Fibroblast of lung (primary cell): ENCODE measurements at regions not wholly inside any gene's neighbourhood (a gene's known extent, or its start where the extent isn't known, plus 50 kb on each side); places are given as distances from the start of the nearest gene placed in this dataset.

Experiments
- EZH2 ChIP-seq: IDR thresholded peaks from 2 replicates; pipeline ENCODE4 v1.5.1; 2012; ENCODE audit warnings: low read length, control low read depth, mild to moderate bottlenecking; ENCODE audit errors: missing control alignments
- TF ChIP-seq, protein P1 (sequence below), 2 donors: IDR thresholded peaks in 1 of 2; conservative IDR thresholded peaks in 1 of 2; 1 replicate in 1 of 2; 2 replicates in 1 of 2; pipeline ENCODE4 v1.5.1; 2011 to 2012; ENCODE audit warnings: low read length in 2 of 2, control low read depth in 1 of 2, inconsistent platforms in 1 of 2, low read depth in 1 of 2, mild to moderate bottlenecking in 1 of 2

- no peak for TF ChIP-seq EZH2
- TF ChIP-seq, protein P1, sequence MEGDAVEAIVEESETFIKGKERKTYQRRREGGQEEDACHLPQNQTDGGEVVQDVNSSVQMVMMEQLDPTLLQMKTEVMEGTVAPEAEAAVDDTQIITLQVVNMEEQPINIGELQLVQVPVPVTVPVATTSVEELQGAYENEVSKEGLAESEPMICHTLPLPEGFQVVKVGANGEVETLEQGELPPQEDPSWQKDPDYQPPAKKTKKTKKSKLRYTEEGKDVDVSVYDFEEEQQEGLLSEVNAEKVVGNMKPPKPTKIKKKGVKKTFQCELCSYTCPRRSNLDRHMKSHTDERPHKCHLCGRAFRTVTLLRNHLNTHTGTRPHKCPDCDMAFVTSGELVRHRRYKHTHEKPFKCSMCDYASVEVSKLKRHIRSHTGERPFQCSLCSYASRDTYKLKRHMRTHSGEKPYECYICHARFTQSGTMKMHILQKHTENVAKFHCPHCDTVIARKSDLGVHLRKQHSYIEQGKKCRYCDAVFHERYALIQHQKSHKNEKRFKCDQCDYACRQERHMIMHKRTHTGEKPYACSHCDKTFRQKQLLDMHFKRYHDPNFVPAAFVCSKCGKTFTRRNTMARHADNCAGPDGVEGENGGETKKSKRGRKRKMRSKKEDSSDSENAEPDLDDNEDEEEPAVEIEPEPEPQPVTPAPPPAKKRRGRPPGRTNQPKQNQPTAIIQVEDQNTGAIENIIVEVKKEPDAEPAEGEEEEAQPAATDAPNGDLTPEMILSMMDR (conservative IDR thresholded peaks at IDR 0.05 in 1 of 2, IDR thresholded peaks at IDR 0.05 in 1 of 2; ENCODE audit: low read depth in 1 of 2, low read length in 2 of 2): no peak
These were observed 267.2 kb downstream of the EPHA4 start for GRCh38 chr2:221304916-221305315.
